ENCODE measurements at regions not wholly inside any gene's neighbourhood (a gene's known extent, or its start where the extent isn't known, plus 50 kb on each side); places are given as distances from the start of the nearest gene placed in this dataset.

DNA sequence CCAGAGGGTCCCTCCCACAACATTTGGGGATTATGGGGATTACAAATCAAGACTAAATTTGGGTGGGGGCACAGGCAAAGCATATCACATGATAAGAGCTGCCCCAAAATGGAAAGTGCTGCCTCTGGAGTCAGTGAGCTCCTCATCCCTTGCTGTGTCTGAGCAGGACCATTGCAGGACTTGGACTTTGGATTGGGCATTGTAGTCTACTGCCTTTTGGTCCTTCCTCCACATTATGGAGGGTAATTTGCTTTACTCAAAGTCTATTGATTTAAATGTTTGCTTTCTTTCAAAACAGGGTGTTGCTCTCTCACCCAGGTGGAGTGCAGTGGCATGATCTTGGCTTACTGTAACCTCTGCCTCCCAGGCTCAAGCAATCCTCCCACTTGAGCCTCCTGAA is 106.8 kb upstream of the LDAH start:
- no peak for TF ChIP-seq TOX (CRISPR knock-in tag; IDR thresholded peaks at IDR 0.05; ENCODE audit: borderline replicate concordance)
- TF ChIP-seq ISL1 (CRISPR knock-in tag; IDR thresholded peaks at IDR 0.05) = no peak
